Lung (tissue), 11 donors: ENCODE measurements at regions not wholly inside any gene's neighbourhood (a gene's known extent, or its start where the extent isn't known, plus 50 kb on each side); places are given as distances from the start of the nearest gene placed in this dataset.

Experiments
- ATAC-seq: fragments of 200-7000 bp; cut with Tn5 transposase; one replicate; pipeline ENCODE4 v1.9.1; 2020; ENCODE audit warnings: moderate number of reproducible peaks; ENCODE audit not compliant: insufficient read depth, low FRiP score
- DNase-seq, 3 donors: peaks; one replicate each; pipeline ENCODE4 v3.0.0-alpha.2; 2013 to 2017
- H3K27ac ChIP-seq, 2 donors: one replicate each; pipeline ENCODE4 v1.5.1; 2013; ENCODE audit warnings: mild to moderate bottlenecking in 2 of 2, moderate library complexity in 2 of 2, control low read depth in 1 of 2, inconsistent platforms in 1 of 2, low read depth in 1 of 2, low read length in 1 of 2
- H3K27me3 ChIP-seq, 3 donors: one replicate each; pipeline ENCODE4 v1.5.1; 2013; ENCODE audit warnings: low read length in 2 of 3; ENCODE audit not compliant: control insufficient read depth in 3 of 3, insufficient read depth in 3 of 3
- H3K36me3 ChIP-seq, 4 donors: one replicate each; pipeline ENCODE4 v1.5.1; 2013; ENCODE audit warnings: low read length in 4 of 4, mild to moderate bottlenecking in 1 of 4, moderate library complexity in 1 of 4; ENCODE audit not compliant: control insufficient read depth in 4 of 4, insufficient read depth in 4 of 4
- H3K4me1 ChIP-seq, 5 donors: one replicate each; pipeline ENCODE4 v1.5.1; 2013; ENCODE audit warnings: low read length in 5 of 5, mild to moderate bottlenecking in 2 of 5, moderate library complexity in 1 of 5; ENCODE audit not compliant: control insufficient read depth in 5 of 5, insufficient read depth in 5 of 5
- H3K4me3 ChIP-seq: one replicate; pipeline ENCODE4 v1.5.1; 2013; ENCODE audit warnings: mild to moderate bottlenecking, control low read depth, moderate library complexity
- H3K9ac ChIP-seq, 2 donors: one replicate each; pipeline ENCODE4 v1.5.1; 2013; ENCODE audit warnings: low read length in 2 of 2, control low read depth in 1 of 2; ENCODE audit not compliant: insufficient read depth in 1 of 2
- H3K9me3 ChIP-seq, 4 donors: one replicate each; pipeline ENCODE4 v1.5.1; 2013; ENCODE audit warnings: low read length in 3 of 4, mild to moderate bottlenecking in 1 of 4, moderate library complexity in 1 of 4; ENCODE audit not compliant: control insufficient read depth in 4 of 4, insufficient read depth in 3 of 4
- CTCF ChIP-seq: IDR thresholded peaks from 2 replicates; pipeline ENCODE4 v1.5.1; 2012; ENCODE audit warnings: mild to moderate bottlenecking; ENCODE audit errors: control extremely low read depth, extremely low read depth
- WGBS, 2 donors: extraction: QIAGEN DNeasy Blood & Tissue Kit; methylation state at CpG; one replicate each; pipeline ENCODE4 v1.1.7; 2013; 5-methylcytosine and 5-hydroxymethylcytosine counted together
- donor health status: control.
- donor health status: control.
- donor health status: Bipolar disorder and iron deficiency.
- donor health status: healthy.
- donor health status: DM: yes; HTN: yes; CAD: no.

GRCh38 chr2:65490222-65490621, 57.8 kb upstream of the SPRED2 start:
- no peak for ATAC-seq
- Histone ChIP-seq H3K4me3 (no peak overlapping the region), H3K27me3 (no peaks in the 10 kb centered on the region), H3K4me1 (peaks cover 0 to 2% (median 0%) of the 10 kb centered on the region in 5 donors), H3K36me3 (no peaks in the 10 kb centered on the region), H3K27ac (no peak overlapping the region), H3K9ac (no peak overlapping the region), H3K9me3 (peaks cover 0 to 11% (median 0%) of the 10 kb centered on the region in 4 donors)
- TF ChIP-seq CTCF: no peak
- DNase-seq: no peak
- WGBS, 2 donors: 95 to 96% methylated on average over 3 of the region's 3 CpGs

- H3K9me3 ChIP-seq: peaks cover 0 to 11% (median 0%) of the 10 kb centered on the region in 4 donors
- WGBS, 2 donors: 77 to 79% methylated on average over 5 of the region's 5 CpGs
Measured at GRCh38 chr2:65489269-65489668, 56.9 kb upstream of the SPRED2 start.

GRCh38 chr2:65488527-65488926, 56.1 kb upstream of the SPRED2 start:
- DNase-seq (no peak), ATAC-seq (no peak)
- WGBS, 2 donors: 90 to 93% methylated on average over 3 of the region's 3 CpGs
- no peak overlapping the region for H3K4me3 ChIP-seq
- H3K36me3 ChIP-seq: no peaks in the 10 kb centered on the region
- H3K4me1 ChIP-seq: peaks cover 0 to 2% (median 0%) of the 10 kb centered on the region in 5 donors
- H3K27ac ChIP-seq: no peak overlapping the region
- no peaks in the 10 kb centered on the region for H3K27me3 ChIP-seq
- no peak for TF ChIP-seq CTCF
- H3K9ac ChIP-seq: no peak overlapping the region
- H3K9me3 ChIP-seq: peaks cover 0 to 11% (median 0%) of the 10 kb centered on the region in 4 donors

More at GRCh38 chr2:65489269-65489668, 56.9 kb upstream of the SPRED2 start:
- Histone ChIP-seq H3K4me1 (peaks cover 0 to 2% (median 0%) of the 10 kb centered on the region in 5 donors), H3K4me3 (no peak overlapping the region), H3K9ac (no peak overlapping the region), H3K36me3 (no peaks in the 10 kb centered on the region), H3K27me3 (no peaks in the 10 kb centered on the region), H3K27ac (no peak overlapping the region)
- no peak for DNase-seq
- ATAC-seq: no peak
- TF ChIP-seq CTCF: no peak

- Histone ChIP-seq H3K27me3 (no peaks in the 10 kb centered on the region), H3K4me3 (no peak overlapping the region), H3K27ac (no peak overlapping the region), H3K9ac (no peak overlapping the region), H3K36me3 (no peaks in the 10 kb centered on the region), H3K4me1 (peaks cover 0 to 2% (median 0%) of the 10 kb centered on the region in 5 donors), H3K9me3 (peaks cover 0 to 11% (median 0%) of the 10 kb centered on the region in 4 donors)
- ATAC-seq (peak; percentile 19), DNase-seq (no peak)
- WGBS, 2 donors: 66 to 90% methylated on average over 5 of the region's 5 CpGs
- TF ChIP-seq CTCF: no peak
Measured at GRCh38 chr2:65487404-65487803, 55.0 kb upstream of the SPRED2 start.
